ENCODE measurements at regions not wholly inside any gene's neighbourhood (a gene's known extent, or its start where the extent isn't known, plus 50 kb on each side); places are given as distances from the start of the nearest gene placed in this dataset.

DNA sequence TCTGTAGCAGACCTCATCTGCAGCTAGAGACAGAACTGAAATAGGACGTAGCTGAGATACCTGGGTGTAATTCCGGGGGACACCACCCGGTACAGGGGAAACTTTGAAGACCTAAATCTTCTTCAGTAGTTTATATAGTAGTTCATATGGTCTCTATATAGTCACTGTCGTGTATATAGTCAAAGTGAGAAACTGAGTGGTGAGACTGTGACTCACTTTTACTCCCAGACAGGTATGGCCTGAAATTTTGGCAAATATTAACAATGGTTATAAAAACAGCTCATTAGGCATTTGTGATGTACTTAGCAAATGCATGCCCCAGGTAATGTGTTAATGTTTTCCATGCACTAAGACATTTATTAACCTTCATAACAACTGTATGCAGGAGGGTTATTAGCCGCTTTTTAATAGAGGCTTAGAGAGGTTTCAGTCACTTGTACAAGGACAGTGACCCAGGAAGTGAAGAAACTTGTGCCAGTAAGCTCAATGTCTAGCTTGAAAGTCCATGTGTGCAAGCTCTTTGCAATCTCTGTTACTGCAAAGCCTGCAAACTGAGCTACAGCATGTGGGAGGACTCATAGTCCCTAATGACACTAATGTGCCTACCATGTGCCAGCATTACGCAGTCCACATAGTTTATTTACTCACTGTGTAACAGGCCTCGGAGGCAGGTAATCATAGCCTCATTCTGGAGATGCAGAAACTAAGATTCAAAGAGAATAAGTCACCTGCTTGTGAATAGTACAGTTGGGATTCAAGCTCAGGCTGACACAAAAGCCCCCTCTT, 165.4 kb upstream of the CHD6 start:
- TF ChIP-seq, protein P1, sequence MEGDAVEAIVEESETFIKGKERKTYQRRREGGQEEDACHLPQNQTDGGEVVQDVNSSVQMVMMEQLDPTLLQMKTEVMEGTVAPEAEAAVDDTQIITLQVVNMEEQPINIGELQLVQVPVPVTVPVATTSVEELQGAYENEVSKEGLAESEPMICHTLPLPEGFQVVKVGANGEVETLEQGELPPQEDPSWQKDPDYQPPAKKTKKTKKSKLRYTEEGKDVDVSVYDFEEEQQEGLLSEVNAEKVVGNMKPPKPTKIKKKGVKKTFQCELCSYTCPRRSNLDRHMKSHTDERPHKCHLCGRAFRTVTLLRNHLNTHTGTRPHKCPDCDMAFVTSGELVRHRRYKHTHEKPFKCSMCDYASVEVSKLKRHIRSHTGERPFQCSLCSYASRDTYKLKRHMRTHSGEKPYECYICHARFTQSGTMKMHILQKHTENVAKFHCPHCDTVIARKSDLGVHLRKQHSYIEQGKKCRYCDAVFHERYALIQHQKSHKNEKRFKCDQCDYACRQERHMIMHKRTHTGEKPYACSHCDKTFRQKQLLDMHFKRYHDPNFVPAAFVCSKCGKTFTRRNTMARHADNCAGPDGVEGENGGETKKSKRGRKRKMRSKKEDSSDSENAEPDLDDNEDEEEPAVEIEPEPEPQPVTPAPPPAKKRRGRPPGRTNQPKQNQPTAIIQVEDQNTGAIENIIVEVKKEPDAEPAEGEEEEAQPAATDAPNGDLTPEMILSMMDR (conservative IDR thresholded peaks at IDR 0.05; ENCODE audit: low read depth in 2 of 2): no peak
- TF ChIP-seq POLR2AphosphoS5 (IDR thresholded peaks at IDR 0.05; ENCODE audit: low read depth): no peak
- TF ChIP-seq, protein P2, sequence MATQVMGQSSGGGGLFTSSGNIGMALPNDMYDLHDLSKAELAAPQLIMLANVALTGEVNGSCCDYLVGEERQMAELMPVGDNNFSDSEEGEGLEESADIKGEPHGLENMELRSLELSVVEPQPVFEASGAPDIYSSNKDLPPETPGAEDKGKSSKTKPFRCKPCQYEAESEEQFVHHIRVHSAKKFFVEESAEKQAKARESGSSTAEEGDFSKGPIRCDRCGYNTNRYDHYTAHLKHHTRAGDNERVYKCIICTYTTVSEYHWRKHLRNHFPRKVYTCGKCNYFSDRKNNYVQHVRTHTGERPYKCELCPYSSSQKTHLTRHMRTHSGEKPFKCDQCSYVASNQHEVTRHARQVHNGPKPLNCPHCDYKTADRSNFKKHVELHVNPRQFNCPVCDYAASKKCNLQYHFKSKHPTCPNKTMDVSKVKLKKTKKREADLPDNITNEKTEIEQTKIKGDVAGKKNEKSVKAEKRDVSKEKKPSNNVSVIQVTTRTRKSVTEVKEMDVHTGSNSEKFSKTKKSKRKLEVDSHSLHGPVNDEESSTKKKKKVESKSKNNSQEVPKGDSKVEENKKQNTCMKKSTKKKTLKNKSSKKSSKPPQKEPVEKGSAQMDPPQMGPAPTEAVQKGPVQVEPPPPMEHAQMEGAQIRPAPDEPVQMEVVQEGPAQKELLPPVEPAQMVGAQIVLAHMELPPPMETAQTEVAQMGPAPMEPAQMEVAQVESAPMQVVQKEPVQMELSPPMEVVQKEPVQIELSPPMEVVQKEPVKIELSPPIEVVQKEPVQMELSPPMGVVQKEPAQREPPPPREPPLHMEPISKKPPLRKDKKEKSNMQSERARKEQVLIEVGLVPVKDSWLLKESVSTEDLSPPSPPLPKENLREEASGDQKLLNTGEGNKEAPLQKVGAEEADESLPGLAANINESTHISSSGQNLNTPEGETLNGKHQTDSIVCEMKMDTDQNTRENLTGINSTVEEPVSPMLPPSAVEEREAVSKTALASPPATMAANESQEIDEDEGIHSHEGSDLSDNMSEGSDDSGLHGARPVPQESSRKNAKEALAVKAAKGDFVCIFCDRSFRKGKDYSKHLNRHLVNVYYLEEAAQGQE (IDR thresholded peaks at IDR 0.05; ENCODE audit: unreplicated experiment): no peak
- no peak for TF ChIP-seq CREB1 (CRISPR knock-in tag; IDR thresholded peaks at IDR 0.05; ENCODE audit: low read depth)
- TF ChIP-seq EZH2phosphoT487 (IDR thresholded peaks at IDR 0.05; ENCODE audit: unreplicated experiment): no peak
- no peak for TF ChIP-seq JUNB (IDR thresholded peaks at IDR 0.05; ENCODE audit: unreplicated experiment)
- TF ChIP-seq EZH2 (IDR thresholded peaks at IDR 0.05; ENCODE audit: low read depth, unreplicated experiment): no peak
